ENCODE measurements at regions not wholly inside any gene's neighbourhood (a gene's known extent, or its start where the extent isn't known, plus 50 kb on each side); places are given as distances from the start of the nearest gene placed in this dataset.

DNA sequence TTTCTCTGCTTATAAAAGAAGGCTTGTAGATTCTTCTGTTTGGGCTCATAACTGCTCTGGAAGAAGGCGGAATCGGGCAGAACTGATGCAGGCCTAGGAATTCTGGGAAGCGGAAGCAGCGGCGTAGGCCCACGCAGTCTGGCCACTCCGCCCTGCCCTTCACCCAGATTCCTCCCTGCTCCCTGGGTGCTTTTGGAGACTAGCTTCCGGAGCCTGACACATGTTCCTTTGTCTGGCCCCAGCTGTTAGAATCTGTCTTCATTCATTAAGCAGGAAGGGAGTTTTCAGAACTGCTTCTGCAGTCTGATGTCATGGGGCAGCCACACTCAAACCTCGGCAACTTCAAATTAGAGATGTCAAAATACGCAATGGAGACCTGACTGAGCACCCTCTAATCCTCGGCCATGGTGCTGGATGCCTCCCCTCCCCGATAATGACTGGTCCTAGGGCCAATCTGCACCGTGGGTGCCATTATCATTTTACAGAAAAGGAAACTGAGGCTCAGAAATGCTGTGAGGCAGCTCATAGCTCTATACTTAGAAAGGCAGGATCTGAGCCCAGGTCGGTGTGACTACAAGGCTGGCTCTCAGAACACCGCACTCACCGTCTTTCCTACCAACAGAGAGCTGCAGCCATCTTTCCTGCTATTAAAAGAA is 275.7 kb downstream of the MYCN start:
- ATAC-seq (replicated peaks) (no peak), DNase-seq (no peak)
- no peaks in the 10 kb centered on the region for H3K4me1 Mint-ChIP-seq (ENCODE audit: low read depth in 2 of 2)
- H3K27me3 Mint-ChIP-seq = no peaks in the 10 kb centered on the region
- no peak overlapping the region for H3K27ac Mint-ChIP-seq
- no peaks in the 10 kb centered on the region for H3K36me3 Mint-ChIP-seq (ENCODE audit: insufficient read depth)
- H3K4me3 Mint-ChIP-seq = no peak overlapping the region
- H3K9me3 Mint-ChIP-seq = no peaks in the 10 kb centered on the region

DNA sequence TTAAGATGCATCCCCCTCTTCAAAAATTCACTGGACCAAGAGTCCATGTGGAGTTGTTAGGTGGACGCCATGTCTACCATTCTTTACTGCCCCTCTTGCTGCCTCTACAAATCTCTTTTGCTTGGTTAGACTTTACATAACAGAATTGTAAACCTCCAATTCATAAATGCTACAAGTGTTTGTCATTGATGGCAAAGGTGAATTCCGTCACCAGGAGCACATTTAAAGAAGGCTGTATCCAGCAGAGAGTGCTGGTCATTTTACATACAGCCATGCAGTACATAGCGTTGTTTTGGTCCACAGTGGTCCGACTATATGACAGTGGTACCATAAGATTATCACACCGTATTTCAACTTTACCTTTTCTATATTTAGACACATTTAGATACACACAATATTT is 274.5 kb downstream of the MYCN start:
- Mint-ChIP-seq H3K9me3 (no peaks in the 10 kb centered on the region), H3K4me3 (no peak overlapping the region), H3K27ac (no peak overlapping the region), H3K4me1 (ENCODE audit: low read depth in 2 of 2) (no peaks in the 10 kb centered on the region), H3K27me3 (no peaks in the 10 kb centered on the region), H3K36me3 (ENCODE audit: insufficient read depth) (no peaks in the 10 kb centered on the region)
- ATAC-seq (replicated peaks) (no peak), DNase-seq (no peak)

DNA sequence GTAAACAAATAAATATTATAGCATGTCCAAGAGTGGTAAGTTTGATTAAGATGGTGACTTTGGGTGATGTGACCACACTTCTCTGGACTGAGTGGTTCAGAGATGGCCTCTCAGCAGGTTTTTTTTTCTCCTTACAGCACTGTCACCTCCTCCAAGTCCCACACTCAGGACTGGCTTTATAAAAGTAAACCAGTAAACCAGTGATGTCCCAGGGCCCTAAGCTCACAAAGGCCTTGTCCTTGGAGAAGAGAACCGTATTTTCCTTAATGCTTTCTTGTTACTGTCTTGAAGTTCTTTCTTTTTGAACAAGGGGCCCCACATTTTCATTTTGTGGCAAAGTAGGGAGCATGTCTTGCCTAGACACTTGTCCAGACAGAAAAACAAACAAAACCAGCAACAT is 274.0 kb downstream of the MYCN start:
- Mint-ChIP-seq H3K4me1 (ENCODE audit: low read depth in 2 of 2) (no peaks in the 10 kb centered on the region), H3K27me3 (no peaks in the 10 kb centered on the region), H3K36me3 (ENCODE audit: insufficient read depth) (no peaks in the 10 kb centered on the region), H3K27ac (no peak overlapping the region), H3K9me3 (no peaks in the 10 kb centered on the region), H3K4me3 (no peak overlapping the region)
- DNase-seq (no peak), ATAC-seq (replicated peaks) (no peak)

DNA sequence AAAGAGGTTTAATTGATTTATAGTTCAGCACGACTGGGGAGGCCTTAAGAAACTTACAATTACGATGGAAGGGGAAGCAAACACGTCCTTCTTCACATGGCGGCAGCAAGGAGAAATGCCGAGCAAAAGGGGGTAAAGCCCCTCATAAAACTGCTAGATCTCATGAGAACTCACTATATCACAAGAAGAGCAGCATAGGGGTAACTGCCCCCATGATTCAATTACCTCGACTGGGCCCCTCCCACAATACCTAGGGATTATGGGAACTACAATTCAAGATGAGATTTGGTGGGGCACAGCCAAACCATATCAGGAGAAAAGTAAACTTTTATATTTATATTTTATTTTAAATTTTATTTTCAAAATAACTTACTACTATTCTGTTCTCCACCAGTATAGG is 272.0 kb downstream of the MYCN start:
- H3K27me3 Mint-ChIP-seq = no peaks in the 10 kb centered on the region
- ATAC-seq (replicated peaks) = no peak
- H3K36me3 Mint-ChIP-seq (ENCODE audit: insufficient read depth) = no peaks in the 10 kb centered on the region
- no peak for DNase-seq
- peaks cover 0 to 4% of the 10 kb centered on the region in 2 donors for H3K9me3 Mint-ChIP-seq
- H3K4me1 Mint-ChIP-seq (ENCODE audit: low read depth in 2 of 2) = no peaks in the 10 kb centered on the region
- no peak overlapping the region for H3K27ac Mint-ChIP-seq
- no peak overlapping the region for H3K4me3 Mint-ChIP-seq

DNA sequence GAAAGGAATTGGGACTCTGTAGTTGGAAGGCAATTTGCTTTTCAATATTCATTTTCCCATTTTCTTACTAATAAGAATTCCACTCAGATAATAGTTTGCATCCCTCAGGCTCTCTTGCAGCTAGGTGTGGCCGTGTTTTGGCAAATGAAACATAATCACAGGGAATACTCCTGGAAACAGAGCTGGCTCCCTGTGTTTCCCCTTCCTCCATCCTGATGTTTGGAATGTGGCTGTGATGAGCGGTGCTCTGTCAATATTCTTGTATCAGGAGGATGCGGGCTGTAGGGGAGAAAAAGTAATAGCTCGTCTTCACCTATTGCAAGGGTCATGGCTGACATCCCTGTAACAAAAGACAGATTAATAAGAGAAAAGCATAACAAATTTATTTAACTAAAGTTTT is 271.0 kb downstream of the MYCN start:
- DNase-seq (no peak), ATAC-seq (replicated peaks) (no peak)
- Mint-ChIP-seq H3K27me3 (no peaks in the 10 kb centered on the region), H3K36me3 (ENCODE audit: insufficient read depth) (no peaks in the 10 kb centered on the region), H3K4me3 (no peak overlapping the region), H3K9me3 (peaks cover 2 to 7% of the 10 kb centered on the region in 2 donors), H3K4me1 (ENCODE audit: low read depth in 2 of 2) (no peaks in the 10 kb centered on the region), H3K27ac (no peak overlapping the region)

DNA sequence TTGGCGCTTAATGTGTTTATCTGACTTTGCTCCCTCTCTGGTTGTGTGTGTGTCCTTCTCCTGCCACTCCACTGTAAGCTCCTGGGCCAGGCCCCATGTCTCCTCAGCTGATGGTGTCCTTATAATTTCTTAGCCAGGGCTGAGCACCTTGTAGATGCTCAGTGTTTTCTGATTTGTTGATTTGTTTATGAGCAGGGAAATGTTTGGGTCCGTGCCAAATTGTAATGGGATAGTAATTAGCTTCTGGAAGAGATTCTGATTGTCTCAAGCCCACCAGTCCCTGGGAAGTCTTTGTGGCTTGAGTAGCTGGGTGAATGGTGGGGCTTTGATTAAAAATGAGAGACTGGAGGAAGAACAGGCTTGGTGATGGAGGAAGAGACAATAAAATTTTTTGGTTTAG is 270.5 kb downstream of the MYCN start:
- Mint-ChIP-seq H3K4me1 (ENCODE audit: low read depth in 2 of 2) (no peaks in the 10 kb centered on the region), H3K4me3 (no peak overlapping the region), H3K9me3 (peaks cover 2 to 7% of the 10 kb centered on the region in 2 donors), H3K27me3 (no peaks in the 10 kb centered on the region), H3K36me3 (ENCODE audit: insufficient read depth) (no peaks in the 10 kb centered on the region), H3K27ac (no peak overlapping the region)
- ATAC-seq (replicated peaks) = no peak
- no peak for DNase-seq

DNA sequence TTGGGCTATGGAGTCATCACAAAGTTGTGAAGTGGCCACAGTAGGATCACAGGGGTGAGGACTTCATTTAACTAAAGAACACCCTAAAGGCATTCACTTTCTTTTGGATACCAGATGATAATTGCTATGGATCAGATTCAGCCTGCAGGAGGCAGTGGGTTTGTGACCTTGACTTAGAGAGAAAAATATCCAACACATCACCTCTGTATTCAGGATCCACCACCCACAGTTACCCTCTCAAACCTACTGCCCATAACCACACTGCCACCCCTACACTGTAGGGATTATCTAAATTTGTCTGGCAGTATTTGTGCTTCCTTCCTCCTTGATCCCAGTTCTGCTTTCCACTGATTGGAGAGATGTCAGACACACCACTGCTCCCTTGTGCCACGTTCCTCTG is 269.4 kb downstream of the MYCN start:
- Mint-ChIP-seq H3K27ac (no peak overlapping the region), H3K27me3 (no peaks in the 10 kb centered on the region), H3K4me1 (ENCODE audit: low read depth in 2 of 2) (no peaks in the 10 kb centered on the region), H3K36me3 (ENCODE audit: insufficient read depth) (no peaks in the 10 kb centered on the region), H3K4me3 (no peak overlapping the region), H3K9me3 (peaks cover 2 to 7% of the 10 kb centered on the region in 2 donors)
- no peak for DNase-seq
- ATAC-seq (replicated peaks) = no peak

DNA sequence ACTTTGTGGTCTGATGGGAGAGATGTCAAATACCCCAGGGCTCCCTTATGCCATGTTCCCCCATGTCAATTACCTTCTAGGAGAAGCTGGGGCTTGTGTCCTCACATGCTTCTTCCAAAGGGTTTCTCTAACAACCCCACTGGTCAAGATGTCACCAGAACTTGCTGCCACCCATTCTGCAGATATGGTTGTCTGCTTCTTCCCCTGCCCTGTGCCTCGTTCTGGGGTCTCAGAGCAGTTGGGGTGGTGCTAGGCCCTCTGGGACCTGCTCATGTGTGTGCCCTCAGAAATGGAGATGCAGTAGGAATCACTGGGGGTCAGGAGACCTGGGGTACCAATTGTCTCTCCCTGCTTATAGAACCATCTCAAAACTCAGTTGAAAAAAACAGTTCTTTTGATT is 268.6 kb downstream of the MYCN start:
- Mint-ChIP-seq H3K36me3 (ENCODE audit: insufficient read depth) (no peaks in the 10 kb centered on the region), H3K4me1 (ENCODE audit: low read depth in 2 of 2) (no peaks in the 10 kb centered on the region), H3K9me3 (peaks cover 2 to 7% of the 10 kb centered on the region in 2 donors), H3K27me3 (no peaks in the 10 kb centered on the region), H3K27ac (no peak overlapping the region), H3K4me3 (no peak overlapping the region)
- ATAC-seq (replicated peaks) = no peak
- no peak for DNase-seq

DNA sequence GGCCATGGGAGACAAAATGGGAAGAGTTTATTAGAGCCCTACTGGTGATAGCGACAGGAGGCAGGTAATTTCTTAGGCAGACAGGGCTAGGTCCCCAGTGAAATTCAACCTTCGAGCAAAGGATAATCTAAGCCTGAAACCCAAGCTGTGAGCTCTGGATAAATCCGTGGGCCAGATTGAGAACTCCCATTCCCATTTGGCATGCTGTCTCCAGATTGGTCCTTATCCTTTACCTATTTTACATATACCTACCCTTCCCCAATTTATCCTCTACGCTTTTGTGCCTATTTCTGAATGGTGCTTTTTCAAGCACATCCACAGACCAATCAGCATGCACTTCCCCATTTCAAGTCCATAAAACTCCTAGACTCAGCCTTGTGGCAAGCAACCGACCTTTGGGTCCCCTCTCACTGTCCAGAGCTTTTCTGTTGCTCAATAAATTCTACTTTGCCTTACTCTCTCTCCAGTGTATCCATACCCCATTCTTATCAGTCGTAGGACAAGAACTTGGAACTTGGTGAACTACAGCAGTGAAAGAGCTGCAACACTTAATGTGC is 268.0 kb downstream of the MYCN start:
- ATAC-seq (replicated peaks) = no peak
- peaks cover 2 to 7% of the 10 kb centered on the region in 2 donors for H3K9me3 Mint-ChIP-seq
- no peaks in the 10 kb centered on the region for H3K27me3 Mint-ChIP-seq
- H3K27ac Mint-ChIP-seq = no peak overlapping the region
- no peak for DNase-seq
- no peak overlapping the region for H3K4me3 Mint-ChIP-seq
- no peaks in the 10 kb centered on the region for H3K4me1 Mint-ChIP-seq (ENCODE audit: low read depth in 2 of 2)
- H3K36me3 Mint-ChIP-seq (ENCODE audit: insufficient read depth) = no peaks in the 10 kb centered on the region

DNA sequence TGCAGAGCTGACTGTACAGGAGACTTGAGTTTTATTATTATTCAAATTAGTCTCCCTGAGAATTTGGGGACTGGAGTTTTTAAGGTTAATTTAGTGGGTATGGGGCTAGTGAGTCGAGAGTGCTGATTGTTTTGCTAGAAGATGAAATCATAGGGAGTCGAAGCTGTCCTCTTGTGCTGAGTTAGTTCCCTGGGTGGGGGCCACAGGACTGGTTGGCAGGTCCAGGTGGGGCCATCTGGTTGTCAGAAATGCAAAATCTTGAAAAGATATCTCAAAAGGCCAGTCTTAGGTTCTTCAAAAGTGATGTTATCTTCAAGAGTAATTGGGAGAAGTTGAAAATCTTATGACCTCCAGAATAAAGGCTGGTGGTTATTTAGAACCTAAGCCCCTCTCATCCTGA is 267.3 kb downstream of the MYCN start:
- Mint-ChIP-seq H3K4me3 (no peak overlapping the region), H3K27ac (no peak overlapping the region), H3K27me3 (no peaks in the 10 kb centered on the region), H3K9me3 (peaks cover 2 to 7% of the 10 kb centered on the region in 2 donors), H3K4me1 (ENCODE audit: low read depth in 2 of 2) (no peaks in the 10 kb centered on the region), H3K36me3 (ENCODE audit: insufficient read depth) (no peaks in the 10 kb centered on the region)
- DNase-seq = no peak
- ATAC-seq (replicated peaks) = no peak

DNA sequence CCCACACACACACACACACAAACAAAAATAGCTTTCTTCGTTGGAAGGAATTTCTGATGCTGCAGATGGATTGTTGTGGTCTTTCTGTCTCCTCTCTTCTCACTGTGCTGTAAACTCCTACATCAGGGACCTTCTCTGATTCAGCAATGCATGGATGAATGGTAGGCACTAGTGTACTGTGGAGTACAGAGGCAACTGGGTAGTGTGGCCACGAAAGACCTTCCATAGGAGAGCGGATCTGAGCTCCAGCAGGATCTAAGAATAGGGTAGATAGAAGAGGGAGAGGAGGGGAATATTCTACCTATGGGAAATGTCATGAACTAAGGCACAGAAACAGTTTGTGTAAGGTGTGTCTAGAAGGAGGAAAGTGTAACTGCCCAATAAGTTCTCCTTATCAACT is 266.8 kb downstream of the MYCN start:
- Mint-ChIP-seq H3K4me1 (ENCODE audit: low read depth in 2 of 2) (no peaks in the 10 kb centered on the region), H3K36me3 (ENCODE audit: insufficient read depth) (no peaks in the 10 kb centered on the region), H3K9me3 (peaks cover 2 to 7% of the 10 kb centered on the region in 2 donors), H3K4me3 (no peak overlapping the region), H3K27me3 (no peaks in the 10 kb centered on the region), H3K27ac (no peak overlapping the region)
- DNase-seq (no peak), ATAC-seq (replicated peaks) (no peak)

DNA sequence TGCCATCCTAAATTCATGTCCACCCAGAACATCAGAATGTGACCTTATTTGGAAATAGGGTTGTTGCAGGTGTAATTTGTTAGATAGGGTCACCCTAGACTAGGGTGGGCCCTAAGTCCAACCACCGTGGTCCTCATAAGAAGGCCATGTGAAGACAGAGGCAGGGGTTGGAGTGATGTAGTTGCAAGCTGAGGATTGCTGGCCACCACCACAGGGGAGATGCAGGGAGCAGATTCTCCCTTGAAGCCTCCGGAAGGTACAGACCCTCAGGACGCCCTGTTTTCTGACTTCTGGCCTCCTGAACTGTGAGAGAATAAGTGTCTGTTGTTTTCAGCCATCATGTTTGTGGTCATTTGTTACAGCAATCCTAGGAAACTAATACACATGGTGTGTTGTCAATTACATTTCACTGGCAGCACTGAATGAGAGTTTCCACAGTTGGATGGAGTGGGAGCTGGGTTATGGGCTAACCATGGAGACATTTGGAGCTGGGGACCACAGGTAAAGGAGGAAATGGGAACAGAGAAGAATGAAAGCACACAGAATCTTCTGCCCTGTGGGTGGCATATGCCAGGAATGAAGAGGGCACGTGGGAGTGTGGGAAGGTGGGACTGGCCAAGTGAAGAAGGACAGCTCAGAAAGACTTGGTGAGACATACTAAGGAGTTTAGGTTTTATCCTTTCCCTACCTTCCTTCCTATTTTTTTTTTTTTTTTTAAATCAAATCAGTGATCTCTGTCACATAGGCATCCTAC is 266.0 kb downstream of the MYCN start:
- no peaks in the 10 kb centered on the region for H3K4me1 Mint-ChIP-seq (ENCODE audit: low read depth in 2 of 2)
- no peak overlapping the region for H3K4me3 Mint-ChIP-seq
- DNase-seq (no peak), ATAC-seq (replicated peaks) (no peak)
- H3K27ac Mint-ChIP-seq = no peak overlapping the region
- H3K36me3 Mint-ChIP-seq (ENCODE audit: insufficient read depth) = no peaks in the 10 kb centered on the region
- no peaks in the 10 kb centered on the region for H3K27me3 Mint-ChIP-seq
- H3K9me3 Mint-ChIP-seq = peaks cover 2 to 7% of the 10 kb centered on the region in 2 donors

DNA sequence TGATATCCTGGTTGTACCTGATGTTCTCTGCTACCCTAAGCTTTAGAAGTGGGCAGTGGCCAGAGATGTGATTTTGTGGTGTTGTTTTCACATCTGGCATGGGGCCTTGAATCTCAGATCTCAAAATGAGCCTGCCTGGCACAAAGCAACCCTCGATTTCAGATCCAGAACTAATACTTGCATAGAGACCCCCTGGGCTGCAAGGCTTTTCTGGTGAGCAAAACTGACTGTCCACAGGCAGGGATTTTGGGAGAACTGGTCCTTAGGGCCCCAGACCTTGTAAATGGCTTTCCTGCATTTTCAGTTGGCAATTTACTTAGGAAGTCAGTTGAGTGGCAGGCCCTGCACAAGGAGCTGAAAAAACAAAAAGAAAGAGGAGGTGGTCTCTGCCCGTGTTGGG is 265.3 kb downstream of the MYCN start:
- H3K27ac Mint-ChIP-seq = no peak overlapping the region
- no peaks in the 10 kb centered on the region for H3K27me3 Mint-ChIP-seq
- DNase-seq = no peak
- no peaks in the 10 kb centered on the region for H3K4me1 Mint-ChIP-seq (ENCODE audit: low read depth in 2 of 2)
- no peaks in the 10 kb centered on the region for H3K36me3 Mint-ChIP-seq (ENCODE audit: insufficient read depth)
- ATAC-seq (replicated peaks) = no peak
- H3K4me3 Mint-ChIP-seq = no peak overlapping the region
- H3K9me3 Mint-ChIP-seq = peaks cover 2 to 7% of the 10 kb centered on the region in 2 donors

Measured in effector memory CD8-positive, alpha-beta T cell (primary cell).